ENCODE measurements at regions not wholly inside any gene's neighbourhood (a gene's known extent, or its start where the extent isn't known, plus 50 kb on each side); places are given as distances from the start of the nearest gene placed in this dataset.

- TF ChIP-seq CTCF (IDR thresholded peaks at IDR 0.05) (no peak), POLR2A (IDR thresholded peaks at IDR 0.05) (no peak)
Measured at GRCh38 chr3:87478716-87479115, 202.3 kb upstream of the POU1F1 start.
